GM12873 (cell line): ENCODE measurements at regions not wholly inside any gene's neighbourhood (a gene's known extent, or its start where the extent isn't known, plus 50 kb on each side); places are given as distances from the start of the nearest gene placed in this dataset.
A peak's percentile ranks its signal among the peaks of the same experiment; 100 is the strongest.

ENCODE experiments used
- TF ChIP-seq, protein P1 (sequence below): IDR thresholded peaks from 2 replicates; pipeline ENCODE4 v1.5.1; 2012; ENCODE audit warnings: low read depth, mild to moderate bottlenecking, moderate library complexity, low read length, control low read depth; ENCODE audit not compliant: insufficient read depth; ENCODE audit errors: missing control alignments

DNA sequence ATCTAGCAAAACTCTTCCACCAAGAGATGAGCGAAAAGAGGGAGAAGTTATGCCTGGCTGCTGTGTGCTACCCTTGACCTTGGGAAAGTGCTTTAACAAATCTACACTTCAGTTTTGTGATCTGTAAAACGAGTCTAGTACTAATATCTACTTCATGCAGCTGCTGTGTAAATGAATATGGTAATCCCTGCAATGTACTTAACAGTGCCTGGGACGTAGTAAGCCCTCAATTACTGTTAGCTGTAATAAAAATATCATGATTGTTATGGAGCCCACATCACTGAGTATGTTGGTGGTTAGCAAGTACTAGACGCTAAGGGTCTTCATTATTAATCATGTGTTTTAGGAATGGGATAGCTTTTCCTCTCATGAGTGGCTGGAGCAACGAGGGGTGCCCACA is 80.5 kb downstream of the LYZL1 start:
- TF ChIP-seq, protein P1, sequence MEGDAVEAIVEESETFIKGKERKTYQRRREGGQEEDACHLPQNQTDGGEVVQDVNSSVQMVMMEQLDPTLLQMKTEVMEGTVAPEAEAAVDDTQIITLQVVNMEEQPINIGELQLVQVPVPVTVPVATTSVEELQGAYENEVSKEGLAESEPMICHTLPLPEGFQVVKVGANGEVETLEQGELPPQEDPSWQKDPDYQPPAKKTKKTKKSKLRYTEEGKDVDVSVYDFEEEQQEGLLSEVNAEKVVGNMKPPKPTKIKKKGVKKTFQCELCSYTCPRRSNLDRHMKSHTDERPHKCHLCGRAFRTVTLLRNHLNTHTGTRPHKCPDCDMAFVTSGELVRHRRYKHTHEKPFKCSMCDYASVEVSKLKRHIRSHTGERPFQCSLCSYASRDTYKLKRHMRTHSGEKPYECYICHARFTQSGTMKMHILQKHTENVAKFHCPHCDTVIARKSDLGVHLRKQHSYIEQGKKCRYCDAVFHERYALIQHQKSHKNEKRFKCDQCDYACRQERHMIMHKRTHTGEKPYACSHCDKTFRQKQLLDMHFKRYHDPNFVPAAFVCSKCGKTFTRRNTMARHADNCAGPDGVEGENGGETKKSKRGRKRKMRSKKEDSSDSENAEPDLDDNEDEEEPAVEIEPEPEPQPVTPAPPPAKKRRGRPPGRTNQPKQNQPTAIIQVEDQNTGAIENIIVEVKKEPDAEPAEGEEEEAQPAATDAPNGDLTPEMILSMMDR, result no peak

DNA sequence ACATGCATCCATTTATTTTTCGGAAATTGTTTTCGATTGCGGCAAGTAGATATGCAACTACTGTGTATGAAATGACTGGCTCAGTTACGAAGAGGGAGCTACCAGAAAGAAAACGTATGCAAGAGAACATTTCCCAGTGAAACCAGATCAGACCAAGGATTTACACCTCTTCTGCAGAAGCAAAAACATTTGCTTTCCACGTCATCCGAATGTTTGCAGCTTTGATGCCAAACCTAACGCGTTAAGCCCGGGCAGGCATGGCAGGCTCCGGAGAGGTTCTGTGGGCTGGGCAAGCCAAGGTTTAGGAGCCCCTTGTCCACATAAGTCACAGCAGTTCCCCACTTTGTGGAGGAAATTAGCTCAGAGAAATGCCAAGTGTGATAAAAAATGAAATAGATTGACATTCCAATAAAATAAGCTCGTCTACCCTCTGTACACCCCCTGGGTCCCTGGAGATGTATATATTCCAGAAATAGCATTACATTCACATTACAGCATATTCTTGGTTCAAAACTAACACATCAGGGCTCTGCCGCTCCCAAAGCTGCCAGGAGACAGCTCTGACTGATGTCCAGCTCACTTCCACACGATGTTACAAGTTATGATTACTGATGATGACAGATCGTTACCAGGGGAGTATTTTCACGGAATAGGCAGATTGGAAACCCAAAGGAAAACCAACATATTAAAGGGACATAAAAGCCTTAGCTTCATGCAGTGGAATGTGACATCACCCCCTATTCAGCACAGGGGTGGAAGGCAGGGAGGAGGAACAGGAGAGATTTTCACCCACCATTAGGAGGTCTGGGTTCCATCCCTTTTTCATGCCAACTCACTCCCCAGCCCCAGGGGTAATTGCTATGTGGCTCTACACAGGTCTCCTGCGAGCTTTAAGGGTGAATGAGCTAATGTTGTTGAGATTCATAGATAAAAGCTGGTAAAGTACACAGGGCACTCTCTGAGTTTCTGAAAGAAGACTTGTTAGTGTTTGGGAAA is 81.5 kb downstream of the LYZL1 start:
- TF ChIP-seq, protein P1, result no peak

DNA sequence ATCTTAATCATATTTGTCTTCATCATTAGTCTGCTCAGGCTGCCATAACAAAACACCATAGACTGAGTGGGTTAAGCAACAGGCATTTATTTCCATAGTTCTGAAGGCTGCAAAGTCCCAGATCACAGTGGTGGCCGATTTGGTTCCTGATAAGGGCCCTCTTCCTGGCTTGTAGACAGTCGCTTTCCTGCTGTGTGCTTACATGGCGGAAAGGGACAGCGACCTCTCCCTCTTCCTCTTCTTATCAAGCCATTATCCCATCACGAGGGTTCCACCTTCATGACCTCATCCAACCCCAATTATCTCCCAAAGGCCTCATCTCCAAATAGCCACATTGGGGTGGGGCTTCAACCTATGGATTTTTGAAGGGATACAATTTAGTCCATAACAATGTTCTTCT is 84.0 kb downstream of the LYZL1 start:
- TF ChIP-seq, protein P1, result no peak

DNA sequence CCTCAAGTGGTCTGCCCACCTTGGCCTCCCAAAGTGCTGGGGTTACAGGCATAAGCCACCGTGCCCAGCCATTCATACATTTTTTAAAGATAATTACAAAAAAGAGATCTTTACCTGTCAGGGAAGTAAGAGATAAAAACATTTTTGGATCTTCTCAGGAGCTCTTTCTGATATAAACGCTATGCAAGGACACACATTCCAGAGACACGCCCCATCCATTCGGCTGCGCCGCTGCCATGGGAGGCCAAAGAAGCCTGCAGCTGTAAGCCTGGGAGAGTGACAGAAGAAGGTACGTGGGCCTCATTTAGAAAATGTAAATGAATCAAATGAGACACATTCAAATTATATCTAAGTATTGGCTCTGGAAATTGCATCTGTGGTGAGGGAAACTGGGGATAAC is 85.3 kb downstream of the LYZL1 start:
- TF ChIP-seq, protein P1, result no peak

DNA sequence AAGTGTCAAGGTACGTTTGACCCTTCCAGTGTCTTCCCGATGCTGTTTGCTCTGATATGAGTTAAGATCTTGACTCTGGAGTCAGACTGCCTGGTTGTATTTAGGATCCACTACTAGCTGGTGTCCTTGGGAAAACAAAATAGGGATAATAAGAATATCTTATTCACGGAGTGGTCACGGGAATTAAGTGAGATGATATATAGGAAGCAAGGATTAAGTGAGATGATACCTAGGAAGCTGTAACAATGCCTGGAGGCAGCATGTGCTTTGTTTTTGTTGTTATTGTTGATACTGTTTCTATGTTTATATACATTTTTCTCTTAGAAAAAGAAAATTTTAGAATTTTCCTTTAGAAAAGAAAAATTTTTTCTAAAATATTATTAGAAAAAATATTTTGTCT is 87.0 kb downstream of the LYZL1 start:
- TF ChIP-seq, protein P1, result no peak

DNA sequence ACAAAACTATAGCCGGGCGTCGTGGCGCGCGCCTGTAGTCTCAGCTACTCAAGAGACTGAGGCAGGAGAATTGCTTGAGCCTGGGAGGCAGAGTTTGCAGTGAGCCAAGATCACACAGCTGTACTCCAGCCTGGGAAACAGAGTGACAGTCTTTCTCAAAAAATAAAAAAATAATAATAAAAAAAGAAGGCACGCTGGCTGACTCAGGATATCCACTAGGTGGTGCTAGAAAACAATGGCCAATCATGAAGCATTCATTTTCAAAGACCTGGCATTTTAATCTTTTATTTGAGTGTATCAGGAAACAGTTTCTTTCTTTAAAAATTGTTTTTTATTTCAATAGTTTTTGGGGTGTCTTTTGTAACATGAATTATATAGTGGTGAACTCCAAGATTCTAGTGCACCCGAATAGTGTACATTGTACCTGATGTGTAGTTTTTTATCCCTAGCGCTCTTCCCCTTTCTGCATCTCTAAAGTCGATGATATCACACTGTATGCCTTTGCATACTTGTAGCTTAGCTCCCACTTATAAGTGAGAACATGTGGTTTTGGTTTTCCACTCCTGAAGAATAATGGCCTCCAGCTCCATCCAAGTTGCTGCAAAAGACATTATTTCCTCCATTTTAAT is 88.6 kb downstream of the LYZL1 start:
- TF ChIP-seq, protein P1, result peak; percentile 66

DNA sequence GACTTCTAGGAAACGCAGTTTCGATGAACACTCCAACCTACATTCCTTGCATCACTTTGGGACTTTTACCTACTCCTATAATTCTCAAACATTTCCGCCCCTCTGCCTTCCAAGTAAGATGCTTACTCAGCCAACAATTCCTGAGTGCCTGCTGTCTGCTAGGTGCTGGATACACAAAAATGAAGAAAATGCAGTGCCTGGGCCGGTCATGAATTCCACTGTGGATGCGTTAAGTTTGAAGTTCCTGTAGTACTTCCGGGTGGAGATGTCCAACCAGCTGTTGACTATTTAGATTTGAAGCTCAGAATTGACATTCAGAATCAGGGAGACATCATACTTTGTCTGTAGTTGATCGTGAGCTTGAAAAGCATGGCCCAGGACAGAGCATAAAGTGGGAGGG is 89.2 kb downstream of the LYZL1 start:
- TF ChIP-seq, protein P1, result no peak
